ENCODE measurements at regions not wholly inside any gene's neighbourhood (a gene's known extent, or its start where the extent isn't known, plus 50 kb on each side); places are given as distances from the start of the nearest gene placed in this dataset.

DNA sequence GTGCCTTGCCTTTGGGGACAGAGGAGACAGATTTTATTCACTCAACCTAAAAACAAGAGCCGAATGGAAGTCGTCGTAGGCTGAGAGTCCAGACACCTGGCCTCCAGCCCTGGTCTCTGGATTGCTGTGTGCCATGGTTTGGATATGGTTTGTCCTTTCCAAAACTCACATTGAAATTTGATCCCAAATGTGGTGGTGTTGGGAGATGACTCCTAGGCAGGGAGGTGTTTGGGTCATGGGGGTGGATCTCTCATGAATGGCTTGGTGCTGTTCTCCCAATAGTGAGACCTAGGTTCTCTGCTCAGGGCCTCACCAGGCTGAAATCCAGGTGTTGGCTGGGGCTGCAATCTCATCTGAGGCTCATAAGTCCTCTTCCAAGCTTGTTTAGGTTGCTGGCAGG is 75.5 kb downstream of the FOXD2 start:
- no peak overlapping the region for H2AFZ ChIP-seq (ENCODE audit: low read length)
- no peak overlapping the region for H2BK120ac ChIP-seq (replicated peaks; ENCODE audit: low read depth, low read length)
- 82% methylated on average over 3 of the region's 3 CpGs; no CpG with 5 or more reads in 1 of the 2 experiments for WGBS, 2 experiments (ENCODE audit: extremely low coverage in 1 of 2, insufficient coverage in 1 of 2, insufficient read length in 1 of 2, insufficient replicate concordance in 2 of 2, low coverage in 1 of 2, low lambda C conversion rate in 2 of 2, missing lambda C conversion rate in 1 of 2)
- peaks cover 0 to 7% of the 10 kb centered on the region in 2 experiments; a peak in 1 of 4 replicates for H3K9me3 ChIP-seq (ENCODE audit: insufficient read depth in 2 of 2, low read depth in 1 of 2, low read length in 1 of 2)
- no peak overlapping the region for H3K23ac ChIP-seq (ENCODE audit: insufficient read length)
- H3K27me3 ChIP-seq (replicated peaks in 1 of 4; ENCODE audit: control insufficient read depth in 3 of 4, extremely low read depth in 1 of 4, insufficient read depth in 3 of 4, low read length in 3 of 4) = peaks cover 4 to 20% (median 18%) of the 10 kb centered on the region in 4 experiments
- CTCF ChIA-PET (ENCODE audit: partially characterized antibody) = interaction anchor here (1.0 to 2.2 kb wide), 3 partner anchors 16 to 197 kb away, joined by 3 to 12 read pairs (median 4); no protein-coding TSS in a partner anchor
- no peak overlapping the region for H3K18ac ChIP-seq (ENCODE audit: extremely low read depth, low read length)
- peaks cover 0 to 5% (median 0%) of the 10 kb centered on the region in 4 experiments; a peak in 2 of 7 replicates for H3K4me1 ChIP-seq (replicated peaks in 1 of 4; ENCODE audit: control insufficient read depth in 3 of 4, insufficient read depth in 4 of 4, low read length in 3 of 4)
- DNase-seq (ENCODE audit: low read depth in 1 of 2, low spot score in 2 of 2) (no peak), FAIRE-seq (no peak)
- H3K4me3 ChIP-seq (ENCODE audit: extremely low read depth in 1 of 4, insufficient read depth in 2 of 4, low read depth in 3 of 4, low read length in 4 of 4) = no peak overlapping the region
- H2BK20ac ChIP-seq (ENCODE audit: low read length) = no peak overlapping the region
- no peak overlapping the region for H3K14ac ChIP-seq (ENCODE audit: insufficient read length)
- H2BK5ac ChIP-seq (ENCODE audit: low read depth, low read length) = no peak overlapping the region
- no peak overlapping the region for H4K8ac ChIP-seq (ENCODE audit: extremely low read depth, insufficient read depth, low read length)
- POLR2A ChIA-PET (ENCODE audit: partially characterized antibody) = no interaction called here
- H3K9ac ChIP-seq (replicated peaks in 1 of 4; ENCODE audit: extremely low read depth in 1 of 4, low read depth in 3 of 4, low read length in 3 of 4) = no peak overlapping the region
- no peaks in the 10 kb centered on the region for H3K79me2 ChIP-seq (ENCODE audit: control insufficient read depth in 1 of 2, insufficient read depth in 2 of 2, low read length in 2 of 2)
- H4K91ac ChIP-seq (replicated peaks; ENCODE audit: insufficient read length, low read length) = no peak overlapping the region
- H3K27ac ChIP-seq (ENCODE audit: low read depth, low read length) = no peak overlapping the region
- H3K4me2 ChIP-seq (ENCODE audit: insufficient read depth in 1 of 2, low read depth in 2 of 2, low read length in 2 of 2) = no peak overlapping the region
- no peak overlapping the region for H2BK12ac ChIP-seq (ENCODE audit: low read depth, low read length)
- peaks cover 10% of the 10 kb centered on the region; the same call in 1 of the 2 replicates for H3K23me2 ChIP-seq (ENCODE audit: low read depth, low read length)
- no peak overlapping the region for H2AK5ac ChIP-seq (ENCODE audit: low read depth, low read length)
- no peaks in the 10 kb centered on the region for H3K79me1 ChIP-seq (ENCODE audit: low read depth, low read length)
- H3K56ac ChIP-seq (replicated peaks; ENCODE audit: insufficient read length, low read depth, low read length) = no peak overlapping the region
- no peak overlapping the region for H2BK15ac ChIP-seq (ENCODE audit: low read length)
- H4K5ac ChIP-seq (ENCODE audit: insufficient read length, low read depth, low read length) = no peak overlapping the region
- no peaks in the 10 kb centered on the region for H4K20me1 ChIP-seq (replicated peaks in 1 of 2; ENCODE audit: control insufficient read depth in 1 of 2, insufficient read depth in 2 of 2, low read length in 2 of 2)
- H3K4ac ChIP-seq (replicated peaks; ENCODE audit: insufficient read length, low read depth, low read length) = no peak overlapping the region
- no peaks in the 10 kb centered on the region for H3K36me3 ChIP-seq (ENCODE audit: control insufficient read depth in 2 of 4, insufficient read depth in 4 of 4, low read length in 3 of 4)
- TF ChIP-seq SRF (IDR thresholded peaks at IDR 0.05; ENCODE audit: low read depth, low read length) (no peak), CTBP2 (IDR thresholded peaks at IDR 0.05; ENCODE audit: borderline replicate concordance, insufficient read depth, insufficient read length, low read length) (no peak), BCL11A (IDR thresholded peaks at IDR 0.05; ENCODE audit: low read depth in 2 of 2, low read length in 2 of 2) (no peak), HDAC2 (IDR thresholded peaks at IDR 0.05; ENCODE audit: borderline replicate concordance in 1 of 2, low read depth in 2 of 2, low read length in 2 of 2) (no peak), GABPA (IDR thresholded peaks at IDR 0.05; ENCODE audit: borderline replicate concordance, insufficient read depth, low read length) (no peak), ATF3 (IDR thresholded peaks at IDR 0.05; ENCODE audit: insufficient read depth, low read depth, low read length) (no peak), TAF7 (optimal IDR thresholded peaks at IDR 0.05; ENCODE audit: borderline replicate concordance, low read depth, low read length) (no peak), ZNF274 (IDR thresholded peaks at IDR 0.05; ENCODE audit: borderline replicate concordance, extremely low read depth, low read length) (no peak), KDM4A (IDR thresholded peaks at IDR 0.05; ENCODE audit: low read depth, low read length, severe bottlenecking) (no peak), SP4 (IDR thresholded peaks at IDR 0.05; ENCODE audit: low read length) (no peak), EGR1 (IDR thresholded peaks at IDR 0.05; ENCODE audit: borderline replicate concordance, low read depth, low read length) (no peak)
- TF ChIP-seq, protein P1, sequence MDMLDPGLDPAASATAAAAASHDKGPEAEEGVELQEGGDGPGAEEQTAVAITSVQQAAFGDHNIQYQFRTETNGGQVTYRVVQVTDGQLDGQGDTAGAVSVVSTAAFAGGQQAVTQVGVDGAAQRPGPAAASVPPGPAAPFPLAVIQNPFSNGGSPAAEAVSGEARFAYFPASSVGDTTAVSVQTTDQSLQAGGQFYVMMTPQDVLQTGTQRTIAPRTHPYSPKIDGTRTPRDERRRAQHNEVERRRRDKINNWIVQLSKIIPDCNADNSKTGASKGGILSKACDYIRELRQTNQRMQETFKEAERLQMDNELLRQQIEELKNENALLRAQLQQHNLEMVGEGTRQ (IDR thresholded peaks at IDR 0.05; ENCODE audit: low read length) = no peak

Measured in H1 (cell line).